ENCODE measurements at regions not wholly inside any gene's neighbourhood (a gene's known extent, or its start where the extent isn't known, plus 50 kb on each side); places are given as distances from the start of the nearest gene placed in this dataset.

DNA sequence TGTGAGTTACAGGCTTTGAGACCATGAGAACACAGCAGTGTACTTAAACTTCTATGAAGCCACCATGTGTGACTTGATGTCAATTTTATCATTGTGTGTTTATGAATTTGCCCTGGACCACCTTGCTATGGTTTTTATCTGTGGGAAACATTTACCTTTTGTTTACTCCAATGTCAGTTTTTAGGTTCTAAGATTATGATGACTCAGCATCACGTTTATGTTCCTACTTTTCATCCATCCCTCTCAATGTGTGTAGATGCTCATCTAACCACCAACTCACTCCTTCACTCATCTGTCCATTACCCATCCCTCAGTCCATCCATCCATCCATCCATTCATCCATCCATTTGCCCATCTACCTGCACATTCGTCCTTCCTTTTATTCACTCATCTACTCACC lies 338.8 kb downstream of the MIAT start:
- TF ChIP-seq, protein P1, sequence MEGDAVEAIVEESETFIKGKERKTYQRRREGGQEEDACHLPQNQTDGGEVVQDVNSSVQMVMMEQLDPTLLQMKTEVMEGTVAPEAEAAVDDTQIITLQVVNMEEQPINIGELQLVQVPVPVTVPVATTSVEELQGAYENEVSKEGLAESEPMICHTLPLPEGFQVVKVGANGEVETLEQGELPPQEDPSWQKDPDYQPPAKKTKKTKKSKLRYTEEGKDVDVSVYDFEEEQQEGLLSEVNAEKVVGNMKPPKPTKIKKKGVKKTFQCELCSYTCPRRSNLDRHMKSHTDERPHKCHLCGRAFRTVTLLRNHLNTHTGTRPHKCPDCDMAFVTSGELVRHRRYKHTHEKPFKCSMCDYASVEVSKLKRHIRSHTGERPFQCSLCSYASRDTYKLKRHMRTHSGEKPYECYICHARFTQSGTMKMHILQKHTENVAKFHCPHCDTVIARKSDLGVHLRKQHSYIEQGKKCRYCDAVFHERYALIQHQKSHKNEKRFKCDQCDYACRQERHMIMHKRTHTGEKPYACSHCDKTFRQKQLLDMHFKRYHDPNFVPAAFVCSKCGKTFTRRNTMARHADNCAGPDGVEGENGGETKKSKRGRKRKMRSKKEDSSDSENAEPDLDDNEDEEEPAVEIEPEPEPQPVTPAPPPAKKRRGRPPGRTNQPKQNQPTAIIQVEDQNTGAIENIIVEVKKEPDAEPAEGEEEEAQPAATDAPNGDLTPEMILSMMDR (conservative IDR thresholded peaks at IDR 0.05; ENCODE audit: low read depth, low read length): no peak
- no peak for TF ChIP-seq EZH2 (IDR thresholded peaks at IDR 0.05; ENCODE audit: borderline replicate concordance, low read depth, low read length, poor library complexity, severe bottlenecking)

Data from A673 (cell line).